Body of pancreas (tissue), 4 donors: ENCODE measurements at regions not wholly inside any gene's neighbourhood (a gene's known extent, or its start where the extent isn't known, plus 50 kb on each side); places are given as distances from the start of the nearest gene placed in this dataset.

Source experiments
- ATAC-seq: fragments of 150-250 bp; one replicate; pipeline ENCODE4 v1.9.1; 2016
- DNase-seq, 4 donors: peaks; one replicate each; pipeline ENCODE4 v3.0.0-alpha.2; 2019
- H3K27ac ChIP-seq, 4 donors: fragments of 200-600 bp; sonication (generic); 1 replicate in 3 of 4; 2 replicates in 1 of 4; pipeline versions ENCODE4 v1.5.1 to v1.6.1; 2016 to 2019; ENCODE audit warnings: mild to moderate bottlenecking in 1 of 4, mixed read lengths in 1 of 4, moderate library complexity in 1 of 4
- H3K27me3 ChIP-seq, 2 donors: fragments of 200-600 bp; sonication (generic); one replicate each; pipeline ENCODE4 v1.6.0; 2016; ENCODE audit warnings: mild to moderate bottlenecking in 1 of 2
- H3K36me3 ChIP-seq, 2 donors: fragments of 200-600 bp; sonication (generic); replicated peaks in 1 of 2; 2 replicates each; pipeline ENCODE4 v1.5.1; 2016; ENCODE audit warnings: low read depth in 2 of 2; ENCODE audit not compliant: insufficient read depth in 1 of 2
- H3K4me1 ChIP-seq: fragments of 200-600 bp; sonication (generic); one replicate; pipeline ENCODE4 v1.6.0; 2016
- H3K4me3 ChIP-seq, 2 donors: fragments of 200-600 bp; sonication (generic); 1 replicate in 1 of 2; 2 replicates in 1 of 2; pipeline ENCODE4 v1.5.1; 2016 to 2019
- H3K9me3 ChIP-seq, 3 donors: fragments of 200-600 bp; sonication (generic); 1 replicate in 2 of 3; 2 replicates in 1 of 3; pipeline ENCODE4 v1.5.1; 2016
- POLR2A ChIP-seq, 3 donors: fragments of 450-650 bp; IDR thresholded peaks; one replicate each; pipeline ENCODE4 v1.6.1; 2016; ENCODE audit warnings: antibody characterized with exemption in 3 of 3, mild to moderate bottlenecking in 2 of 3
- WGBS, 2 donors: methylation state at CpG; one replicate each; pipeline ENCODE4 v1.1.5; 2017; 5-methylcytosine and 5-hydroxymethylcytosine counted together
- intact Hi-C: fragments of 100-400 bp; cut with DNase I; formaldehyde crosslinking; loops from one replicate; pipeline ENCODE4 v1.15.1; 2023
- TF ChIP-seq, protein P1 (sequence below), 7 experiments: fragments of 450-650 bp in 4 of 7; fragments of 200-600 bp in 3 of 7; sonication (generic) in 3 of 7; IDR thresholded peaks; one replicate each; pipeline ENCODE4 v1.5.1; 2016 to 2019; ENCODE audit warnings: antibody characterized with exemption in 7 of 7

DNA sequence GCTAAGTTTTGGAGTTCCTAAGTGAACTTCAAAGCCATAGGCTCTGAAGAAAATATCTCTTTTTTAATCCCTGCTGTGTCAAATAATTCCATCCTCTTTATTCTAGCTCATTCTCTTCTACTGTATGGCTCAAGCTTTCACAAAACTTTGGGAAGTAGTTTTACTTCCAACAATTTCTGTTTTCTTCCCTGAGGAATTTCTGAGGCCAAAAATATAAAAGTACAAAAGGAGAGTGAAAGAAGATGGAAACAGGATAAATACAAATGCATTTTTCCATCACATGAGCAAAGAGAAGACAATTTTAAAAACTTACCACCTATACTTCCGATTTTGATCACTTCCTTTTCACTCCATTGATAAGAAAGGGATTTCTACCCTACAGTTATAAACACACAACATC lies 585.7 kb upstream of the DAB2 start:
- 5 to 56% methylated on average over 1 of the region's 1 CpG for WGBS, 2 donors
- Histone ChIP-seq H3K36me3 (no peaks in the 10 kb centered on the region), H3K27ac (no peak overlapping the region), H3K4me1 (no peaks in the 10 kb centered on the region), H3K27me3 (no peaks in the 10 kb centered on the region), H3K9me3 (no peaks in the 10 kb centered on the region), H3K4me3 (no peak overlapping the region)
- no peak for TF ChIP-seq POLR2A (IDR thresholded peaks at IDR 0.05)
- TF ChIP-seq, protein P1, sequence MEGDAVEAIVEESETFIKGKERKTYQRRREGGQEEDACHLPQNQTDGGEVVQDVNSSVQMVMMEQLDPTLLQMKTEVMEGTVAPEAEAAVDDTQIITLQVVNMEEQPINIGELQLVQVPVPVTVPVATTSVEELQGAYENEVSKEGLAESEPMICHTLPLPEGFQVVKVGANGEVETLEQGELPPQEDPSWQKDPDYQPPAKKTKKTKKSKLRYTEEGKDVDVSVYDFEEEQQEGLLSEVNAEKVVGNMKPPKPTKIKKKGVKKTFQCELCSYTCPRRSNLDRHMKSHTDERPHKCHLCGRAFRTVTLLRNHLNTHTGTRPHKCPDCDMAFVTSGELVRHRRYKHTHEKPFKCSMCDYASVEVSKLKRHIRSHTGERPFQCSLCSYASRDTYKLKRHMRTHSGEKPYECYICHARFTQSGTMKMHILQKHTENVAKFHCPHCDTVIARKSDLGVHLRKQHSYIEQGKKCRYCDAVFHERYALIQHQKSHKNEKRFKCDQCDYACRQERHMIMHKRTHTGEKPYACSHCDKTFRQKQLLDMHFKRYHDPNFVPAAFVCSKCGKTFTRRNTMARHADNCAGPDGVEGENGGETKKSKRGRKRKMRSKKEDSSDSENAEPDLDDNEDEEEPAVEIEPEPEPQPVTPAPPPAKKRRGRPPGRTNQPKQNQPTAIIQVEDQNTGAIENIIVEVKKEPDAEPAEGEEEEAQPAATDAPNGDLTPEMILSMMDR (IDR thresholded peaks at IDR 0.05), result no peak
- ATAC-seq (no peak), DNase-seq (no peak)
- intact Hi-C loops, result no loop called here

GRCh38 chr5:40006260-40006659 lies 581.5 kb upstream of the DAB2 start:
- WGBS, 2 donors, result 81 to 100% methylated on average over 1 of the region's 1 CpG
- H3K4me3 ChIP-seq, result no peak overlapping the region
- DNase-seq, result no peak
- no peaks in the 10 kb centered on the region for H3K27me3 ChIP-seq
- no peaks in the 10 kb centered on the region for H3K4me1 ChIP-seq
- H3K27ac ChIP-seq, result no peak overlapping the region
- H3K36me3 ChIP-seq, result no peaks in the 10 kb centered on the region
- ATAC-seq, result no peak
- no peaks in the 10 kb centered on the region for H3K9me3 ChIP-seq
- TF ChIP-seq, protein P1 (IDR thresholded peaks at IDR 0.05), result no peak
- no peak for TF ChIP-seq POLR2A (IDR thresholded peaks at IDR 0.05)
- intact Hi-C loops, result no loop called here

GRCh38 chr5:40001796-40002195 lies 577.0 kb upstream of the DAB2 start:
- no peaks in the 10 kb centered on the region for H3K36me3 ChIP-seq
- no peak for TF ChIP-seq POLR2A (IDR thresholded peaks at IDR 0.05)
- TF ChIP-seq, protein P1 (IDR thresholded peaks at IDR 0.05), result no peak
- no peaks in the 10 kb centered on the region for H3K9me3 ChIP-seq
- no peaks in the 10 kb centered on the region for H3K27me3 ChIP-seq
- WGBS, 2 donors, result 82 to 98% methylated on average over 1 of the region's 1 CpG
- DNase-seq (no peak), ATAC-seq (no peak)
- H3K4me3 ChIP-seq, result no peak overlapping the region
- no peaks in the 10 kb centered on the region for H3K4me1 ChIP-seq
- H3K27ac ChIP-seq, result no peak overlapping the region
- intact Hi-C loops, result no loop called here

- TF ChIP-seq, protein P1 (IDR thresholded peaks at IDR 0.05), result no peak
- no peak for TF ChIP-seq POLR2A (IDR thresholded peaks at IDR 0.05)
- H3K4me3 ChIP-seq, result no peak overlapping the region
- DNase-seq (no peak), ATAC-seq (no peak)
- H3K9me3 ChIP-seq, result no peaks in the 10 kb centered on the region
- intact Hi-C loops, result no loop called here
- H3K27me3 ChIP-seq, result no peaks in the 10 kb centered on the region
- H3K36me3 ChIP-seq, result no peaks in the 10 kb centered on the region
- H3K4me1 ChIP-seq, result no peaks in the 10 kb centered on the region
- no peak overlapping the region for H3K27ac ChIP-seq
Measured at GRCh38 chr5:39998518-39998917, 573.7 kb upstream of the DAB2 start.

- TF ChIP-seq, protein P1 (IDR thresholded peaks at IDR 0.05), result no peak
- TF ChIP-seq POLR2A (IDR thresholded peaks at IDR 0.05), result no peak
- no peak overlapping the region for H3K4me3 ChIP-seq
- ATAC-seq (no peak), DNase-seq (no peak)
- H3K27ac ChIP-seq, result no peak overlapping the region
- no peaks in the 10 kb centered on the region for H3K4me1 ChIP-seq
- no peaks in the 10 kb centered on the region for H3K36me3 ChIP-seq
- intact Hi-C loops, result no loop called here
- no peaks in the 10 kb centered on the region for H3K27me3 ChIP-seq
- 74% methylated on average over 1 of the region's 1 CpG for WGBS, 2 donors
- H3K9me3 ChIP-seq, result no peaks in the 10 kb centered on the region
Measured at GRCh38 chr5:39995990-39996389, 571.2 kb upstream of the DAB2 start.
